ENCODE measurements at regions not wholly inside any gene's neighbourhood (a gene's known extent, or its start where the extent isn't known, plus 50 kb on each side); places are given as distances from the start of the nearest gene placed in this dataset.

GRCh38 chr14:86712727-86713126 is 1182.8 kb downstream of the FLRT2 start:
- Histone ChIP-seq H3K9me3 (ENCODE audit: low read depth) (no peaks in the 10 kb centered on the region), H3K4me2 (no peak overlapping the region), H3K36me3 (replicated peaks; ENCODE audit: insufficient read depth, low read depth) (no peaks in the 10 kb centered on the region), H2AFZ (no peak overlapping the region), H3K27ac (no peak overlapping the region), H4K20me1 (ENCODE audit: insufficient read depth, poor library complexity, severe bottlenecking) (no peaks in the 10 kb centered on the region), H3K9me2 (replicated peaks; ENCODE audit: insufficient read depth) (no peaks in the 10 kb centered on the region), H3K4me3 (no peak overlapping the region), H3K4me1 (ENCODE audit: insufficient read depth) (no peaks in the 10 kb centered on the region), H3K27me3 (no peaks in the 10 kb centered on the region), H3K79me2 (no peaks in the 10 kb centered on the region)
- TF ChIP-seq EZH2 (IDR thresholded peaks at IDR 0.05; ENCODE audit: borderline replicate concordance) = no peak
- TF ChIP-seq, protein P1, sequence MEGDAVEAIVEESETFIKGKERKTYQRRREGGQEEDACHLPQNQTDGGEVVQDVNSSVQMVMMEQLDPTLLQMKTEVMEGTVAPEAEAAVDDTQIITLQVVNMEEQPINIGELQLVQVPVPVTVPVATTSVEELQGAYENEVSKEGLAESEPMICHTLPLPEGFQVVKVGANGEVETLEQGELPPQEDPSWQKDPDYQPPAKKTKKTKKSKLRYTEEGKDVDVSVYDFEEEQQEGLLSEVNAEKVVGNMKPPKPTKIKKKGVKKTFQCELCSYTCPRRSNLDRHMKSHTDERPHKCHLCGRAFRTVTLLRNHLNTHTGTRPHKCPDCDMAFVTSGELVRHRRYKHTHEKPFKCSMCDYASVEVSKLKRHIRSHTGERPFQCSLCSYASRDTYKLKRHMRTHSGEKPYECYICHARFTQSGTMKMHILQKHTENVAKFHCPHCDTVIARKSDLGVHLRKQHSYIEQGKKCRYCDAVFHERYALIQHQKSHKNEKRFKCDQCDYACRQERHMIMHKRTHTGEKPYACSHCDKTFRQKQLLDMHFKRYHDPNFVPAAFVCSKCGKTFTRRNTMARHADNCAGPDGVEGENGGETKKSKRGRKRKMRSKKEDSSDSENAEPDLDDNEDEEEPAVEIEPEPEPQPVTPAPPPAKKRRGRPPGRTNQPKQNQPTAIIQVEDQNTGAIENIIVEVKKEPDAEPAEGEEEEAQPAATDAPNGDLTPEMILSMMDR (IDR thresholded peaks at IDR 0.05; ENCODE audit: poor library complexity) = no peak
- no peak for DNase-seq (ENCODE audit: low spot score)
- WGBS (ENCODE audit: low lambda C conversion rate, missing lambda C conversion rate) = 26% methylated on average over 4 of the region's 4 CpGs

DNA sequence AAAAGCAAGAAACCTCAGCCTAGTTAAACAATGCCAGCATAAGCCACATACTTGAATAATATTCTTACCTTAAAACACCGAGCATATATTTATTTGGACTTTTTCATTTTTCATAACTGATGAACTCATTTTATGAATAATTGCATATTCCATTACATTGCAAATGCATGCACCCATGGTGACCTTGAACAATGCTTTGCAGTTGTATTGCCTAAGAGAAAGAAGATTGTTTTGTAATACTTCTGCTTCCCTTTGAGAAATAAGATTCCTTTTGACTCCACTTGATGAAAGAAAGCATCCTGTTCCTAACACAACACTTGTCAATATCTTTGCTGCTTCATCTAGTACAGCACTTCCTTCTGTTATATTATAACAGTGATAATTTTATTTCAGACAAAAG is 1182.2 kb downstream of the FLRT2 start:
- no peaks in the 10 kb centered on the region for H3K36me3 ChIP-seq (replicated peaks; ENCODE audit: insufficient read depth, low read depth)
- H3K4me3 ChIP-seq = no peak overlapping the region
- H3K79me2 ChIP-seq = no peaks in the 10 kb centered on the region
- H3K9me2 ChIP-seq (replicated peaks; ENCODE audit: insufficient read depth) = no peaks in the 10 kb centered on the region
- no peak overlapping the region for H2AFZ ChIP-seq
- no peak for TF ChIP-seq EZH2 (IDR thresholded peaks at IDR 0.05; ENCODE audit: borderline replicate concordance)
- TF ChIP-seq EZH2phosphoT487 (IDR thresholded peaks at IDR 0.05; ENCODE audit: low read depth, severe bottlenecking, unreplicated experiment) = no peak
- TF ChIP-seq, protein P1 (IDR thresholded peaks at IDR 0.05; ENCODE audit: poor library complexity) = no peak
- no peak overlapping the region for H3K27ac ChIP-seq
- 85% methylated on average over 1 of the region's 1 CpG for WGBS (ENCODE audit: low lambda C conversion rate, missing lambda C conversion rate)
- no peaks in the 10 kb centered on the region for H3K9me3 ChIP-seq (ENCODE audit: low read depth)
- no peaks in the 10 kb centered on the region for H3K4me1 ChIP-seq (ENCODE audit: insufficient read depth)
- no peak overlapping the region for H3K4me2 ChIP-seq
- no peaks in the 10 kb centered on the region for H3K27me3 ChIP-seq
- no peak for DNase-seq (ENCODE audit: low spot score)
- no peaks in the 10 kb centered on the region for H4K20me1 ChIP-seq (ENCODE audit: insufficient read depth, poor library complexity, severe bottlenecking)

DNA sequence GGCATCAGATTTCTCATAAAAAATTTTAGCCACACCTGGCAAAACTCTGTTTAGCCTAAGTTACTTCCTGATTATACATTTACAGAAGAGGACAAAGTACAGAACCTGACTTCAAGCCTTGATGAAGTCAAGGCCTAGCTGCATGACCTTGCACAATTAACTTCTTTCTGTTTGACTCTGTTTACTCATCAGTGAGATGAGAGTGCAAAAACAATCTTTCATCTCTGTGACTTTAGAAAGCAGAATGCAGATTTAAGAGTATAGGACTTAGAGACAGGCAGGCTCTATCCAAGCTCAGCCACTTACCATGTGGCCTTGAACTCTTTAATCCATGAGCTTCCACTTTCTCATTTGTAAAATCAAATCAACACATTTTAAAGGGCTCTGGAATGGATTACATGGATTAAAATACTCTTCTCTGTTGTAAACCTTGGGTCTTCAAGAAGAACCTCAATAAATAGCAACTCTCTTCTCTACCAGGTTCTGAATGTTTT is 1178.9 kb downstream of the FLRT2 start:
- Histone ChIP-seq H3K27ac (peak overlapping the region; percentile 56), H3K27me3 (no peaks in the 10 kb centered on the region), H4K20me1 (ENCODE audit: insufficient read depth, poor library complexity, severe bottlenecking) (no peaks in the 10 kb centered on the region), H3K36me3 (replicated peaks; ENCODE audit: insufficient read depth, low read depth) (no peaks in the 10 kb centered on the region), H3K9me3 (ENCODE audit: low read depth) (no peaks in the 10 kb centered on the region), H2AFZ (no peak overlapping the region), H3K9me2 (replicated peaks; ENCODE audit: insufficient read depth) (no peaks in the 10 kb centered on the region), H3K4me3 (no peak overlapping the region), H3K79me2 (no peaks in the 10 kb centered on the region), H3K4me1 (ENCODE audit: insufficient read depth) (no peaks in the 10 kb centered on the region), H3K4me2 (no peak overlapping the region)
- DNase-seq (ENCODE audit: low spot score) = peak; percentile 38
- TF ChIP-seq EZH2 (IDR thresholded peaks at IDR 0.05; ENCODE audit: borderline replicate concordance) = no peak
- TF ChIP-seq, protein P1 (IDR thresholded peaks at IDR 0.05; ENCODE audit: poor library complexity) = no peak
- no peak for TF ChIP-seq EZH2phosphoT487 (IDR thresholded peaks at IDR 0.05; ENCODE audit: low read depth, severe bottlenecking, unreplicated experiment)

DNA sequence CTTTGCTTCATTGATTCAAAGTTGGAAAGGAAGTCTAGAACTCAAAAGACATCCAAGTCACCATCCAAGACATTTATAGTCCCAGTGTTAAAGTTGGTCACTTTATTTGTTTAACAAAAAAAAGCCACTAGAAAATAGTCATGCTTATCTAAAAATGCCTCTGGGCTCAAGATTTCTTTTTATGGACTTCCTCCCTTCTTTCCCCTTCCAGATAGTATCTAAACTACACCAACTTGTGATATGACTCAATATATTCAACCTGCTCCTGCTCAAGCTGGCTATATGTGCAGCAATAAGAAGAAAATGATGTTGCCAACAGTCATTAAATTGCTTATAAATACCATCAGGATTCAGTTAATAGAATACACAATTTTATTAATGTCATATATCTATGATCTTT is 1177.1 kb downstream of the FLRT2 start:
- Histone ChIP-seq H3K4me2 (no peak overlapping the region), H3K27me3 (no peaks in the 10 kb centered on the region), H3K27ac (no peak overlapping the region), H3K79me2 (no peaks in the 10 kb centered on the region), H3K9me3 (ENCODE audit: low read depth) (no peaks in the 10 kb centered on the region), H3K4me3 (no peak overlapping the region), H2AFZ (no peak overlapping the region), H3K4me1 (ENCODE audit: insufficient read depth) (no peaks in the 10 kb centered on the region), H3K9me2 (replicated peaks; ENCODE audit: insufficient read depth) (no peaks in the 10 kb centered on the region), H4K20me1 (ENCODE audit: insufficient read depth, poor library complexity, severe bottlenecking) (no peaks in the 10 kb centered on the region), H3K36me3 (replicated peaks; ENCODE audit: insufficient read depth, low read depth) (no peaks in the 10 kb centered on the region)
- DNase-seq (ENCODE audit: low spot score) = no peak
- TF ChIP-seq, protein P1 (IDR thresholded peaks at IDR 0.05; ENCODE audit: poor library complexity) = no peak
- TF ChIP-seq EZH2phosphoT487 (IDR thresholded peaks at IDR 0.05; ENCODE audit: low read depth, severe bottlenecking, unreplicated experiment) (no peak), EZH2 (IDR thresholded peaks at IDR 0.05; ENCODE audit: borderline replicate concordance) (no peak)

Data from hepatocyte (in vitro differentiated cells).